HG03135 (cell line): ENCODE measurements at regions not wholly inside any gene's neighbourhood (a gene's known extent, or its start where the extent isn't known, plus 50 kb on each side); places are given as distances from the start of the nearest gene placed in this dataset.
"Not testable (repeated sequence)": the region's sequence is repeated elsewhere in the genome, so short reads cannot be mapped to it uniquely, and the experiment has no call there.

Experiments used
- ATAC-seq: cut with Tn5 transposase; IDR thresholded peaks from one replicate; pipeline ENCODE4 v1.9.1; 2021; ENCODE audit warnings: mild to moderate bottlenecking, moderate library complexity; ENCODE audit not compliant: unreplicated experiment

- ATAC-seq = no peak
Observed at GRCh38 chr4:117135634-117136354, 50.4 kb upstream of the TRAM1L1 start.

DNA sequence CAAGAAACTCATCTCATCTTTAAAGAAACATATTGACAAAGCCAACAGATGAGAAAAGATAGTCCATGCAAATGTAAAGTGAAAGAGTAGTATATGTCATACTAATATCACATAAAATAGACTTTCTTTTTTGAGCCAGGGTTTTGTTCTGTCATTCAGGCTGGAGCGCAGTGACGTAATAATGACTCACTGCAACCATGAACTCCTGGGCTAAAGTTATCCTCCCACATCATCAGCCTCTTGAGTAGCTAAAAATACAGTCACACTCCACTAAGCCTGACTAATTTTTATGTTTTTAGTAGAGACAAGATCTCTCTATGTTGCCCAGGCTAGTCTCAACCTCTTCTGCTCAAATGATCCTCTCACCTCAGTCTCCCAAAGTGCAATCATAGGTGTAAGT, 51.8 kb upstream of the TRAM1L1 start:
- no peak for ATAC-seq

DNA sequence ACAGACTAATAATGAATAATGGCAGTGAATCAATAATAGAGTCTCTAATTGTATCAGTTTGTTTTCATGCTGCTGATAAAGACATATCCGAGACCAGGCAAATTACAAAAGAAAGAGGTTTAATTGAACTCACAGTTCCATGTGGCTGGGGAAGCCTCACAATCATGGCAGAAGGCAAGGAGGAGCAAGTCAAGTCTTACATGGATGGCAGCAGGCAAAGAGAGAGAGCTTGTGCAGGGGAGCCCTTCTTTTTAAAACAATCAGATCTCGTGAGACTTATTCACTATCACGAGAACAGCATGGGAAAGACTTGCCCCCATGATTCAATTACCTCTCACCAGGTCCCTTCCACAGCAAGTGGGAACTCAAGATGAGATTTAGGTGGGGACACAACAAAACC, 53.4 kb upstream of the TRAM1L1 start:
- ATAC-seq = not testable (repeated sequence)

GRCh38 chr4:117154251-117154650, 68.9 kb upstream of the TRAM1L1 start:
- no peak for ATAC-seq

DNA sequence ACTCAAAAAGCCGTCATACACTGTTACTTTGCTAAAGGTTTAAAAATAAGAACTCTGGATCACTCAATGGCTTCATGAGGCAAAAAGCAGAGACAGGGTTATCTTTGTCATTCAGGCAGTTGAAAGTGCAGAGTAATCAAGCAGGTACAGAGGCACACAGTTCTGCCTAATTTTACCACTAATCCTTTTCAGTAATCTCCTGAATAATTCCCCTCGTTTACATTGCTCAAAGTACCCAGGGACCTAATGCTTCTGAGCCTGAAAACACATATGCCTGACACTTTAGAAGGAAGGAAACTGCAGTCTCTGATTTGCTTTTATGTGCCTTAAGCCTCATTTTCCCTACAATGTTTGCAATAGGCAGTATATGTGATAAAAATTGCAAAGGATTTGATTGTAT, 71.4 kb upstream of the TRAM1L1 start:
- ATAC-seq = no peak

DNA sequence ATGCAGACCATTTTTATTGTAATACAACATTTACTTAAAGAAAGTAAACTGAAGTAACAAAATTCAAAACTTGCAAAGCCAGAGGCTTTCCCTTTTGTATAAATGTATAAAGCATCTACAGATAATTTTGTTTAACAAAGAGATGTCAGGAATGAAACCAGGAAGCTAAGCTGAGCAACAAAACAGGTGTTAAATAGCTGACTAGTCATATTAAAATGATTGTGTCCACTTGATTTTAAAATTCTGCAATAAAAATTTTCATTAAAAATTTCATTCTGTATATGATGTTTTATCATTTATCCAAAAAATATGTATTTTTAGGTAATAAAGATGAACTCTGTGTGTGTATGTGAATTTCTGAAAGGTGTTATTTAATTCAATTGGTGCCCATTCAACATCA, 72.0 kb upstream of the TRAM1L1 start:
- no peak for ATAC-seq

GRCh38 chr4:117162976-117163375, 77.6 kb upstream of the TRAM1L1 start:
- no peak for ATAC-seq

DNA sequence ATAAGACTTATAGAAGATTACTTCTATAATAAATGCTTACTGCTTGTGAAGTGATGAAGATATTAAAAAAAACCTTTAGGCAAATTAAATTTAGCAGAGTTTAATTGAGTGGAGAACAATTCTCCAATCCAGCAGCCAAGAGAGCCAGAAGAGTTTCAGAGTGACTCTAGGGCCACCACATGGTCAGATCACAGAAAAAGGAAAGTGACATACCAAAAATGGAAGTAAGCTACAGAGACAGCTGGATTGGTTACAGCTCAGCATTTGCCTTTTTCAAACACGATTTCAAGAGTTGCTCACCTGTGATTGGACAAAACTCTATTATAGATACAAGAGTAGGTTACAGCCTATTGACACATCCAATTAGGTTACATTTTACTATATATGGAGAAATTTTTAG, 79.0 kb upstream of the TRAM1L1 start:
- no peak for ATAC-seq

DNA sequence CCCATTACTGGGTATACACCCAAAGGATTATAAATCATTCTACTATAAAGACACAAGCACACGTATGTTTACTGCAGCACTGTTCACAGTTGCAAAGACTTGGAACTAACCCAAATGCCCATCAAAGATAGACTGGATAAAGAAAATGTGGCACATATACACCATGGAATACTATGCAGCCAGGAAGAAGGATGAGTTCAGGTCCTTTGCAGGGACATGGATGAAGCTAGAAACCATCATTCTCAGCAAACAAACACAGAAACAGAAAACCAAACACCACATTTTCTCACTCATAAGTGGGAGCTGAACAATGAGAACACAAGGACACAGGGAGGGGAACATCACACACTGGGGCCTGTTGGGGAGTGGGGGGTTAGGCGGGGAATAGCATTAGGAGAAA, 90.0 kb upstream of the TRAM1L1 start:
- ATAC-seq = not testable (repeated sequence)

GRCh38 chr4:117203231-117203630, 117.9 kb upstream of the TRAM1L1 start:
- ATAC-seq = no peak

DNA sequence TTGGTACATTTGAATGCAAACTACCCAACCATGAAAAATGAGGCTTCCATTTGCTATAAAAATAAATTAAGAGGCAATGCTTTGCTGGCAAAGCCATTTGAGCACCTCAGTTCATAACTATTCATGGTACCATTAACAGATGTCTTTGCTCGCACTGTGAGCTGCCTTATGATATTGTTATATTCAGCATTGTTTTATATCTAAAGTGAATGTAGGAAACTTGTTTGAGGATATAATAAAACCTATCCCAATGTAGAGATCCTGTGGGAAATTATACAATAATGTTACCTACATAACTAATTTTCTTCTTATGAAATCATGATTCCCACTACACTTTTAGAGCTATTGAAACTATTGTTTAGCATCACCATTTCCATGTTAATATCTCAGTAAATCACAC, 125.2 kb upstream of the TRAM1L1 start:
- no peak for ATAC-seq

- no peak for ATAC-seq
Observed at GRCh38 chr4:117224256-117224655, 138.9 kb upstream of the TRAM1L1 start.

- ATAC-seq = no peak
Observed at GRCh38 chr4:117225471-117225870, 140.1 kb upstream of the TRAM1L1 start.

DNA sequence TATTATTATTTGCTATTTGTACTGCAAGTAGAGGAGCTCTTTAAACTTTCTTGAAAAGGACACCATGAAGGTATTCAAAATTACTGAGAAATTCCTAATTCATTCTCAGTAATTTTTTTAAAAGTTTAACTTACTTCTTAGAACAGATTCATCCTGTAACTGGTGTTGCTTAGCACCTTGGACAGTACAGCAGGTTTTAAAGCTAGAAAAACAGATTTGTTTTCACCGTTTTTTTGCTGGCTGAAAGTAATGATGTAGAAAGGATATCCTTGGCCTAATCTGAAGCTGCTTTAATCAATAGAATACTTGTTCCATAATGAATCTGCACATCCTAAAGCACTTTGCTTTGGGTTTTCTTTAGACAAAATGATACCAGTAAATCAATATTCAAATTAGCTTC, 142.5 kb upstream of the TRAM1L1 start:
- no peak for ATAC-seq

GRCh38 chr4:117239434-117239833, 154.1 kb upstream of the TRAM1L1 start:
- no peak for ATAC-seq

- ATAC-seq = peak; percentile 98
Observed at GRCh38 chr4:117249333-117249732, 164.0 kb upstream of the TRAM1L1 start.

DNA sequence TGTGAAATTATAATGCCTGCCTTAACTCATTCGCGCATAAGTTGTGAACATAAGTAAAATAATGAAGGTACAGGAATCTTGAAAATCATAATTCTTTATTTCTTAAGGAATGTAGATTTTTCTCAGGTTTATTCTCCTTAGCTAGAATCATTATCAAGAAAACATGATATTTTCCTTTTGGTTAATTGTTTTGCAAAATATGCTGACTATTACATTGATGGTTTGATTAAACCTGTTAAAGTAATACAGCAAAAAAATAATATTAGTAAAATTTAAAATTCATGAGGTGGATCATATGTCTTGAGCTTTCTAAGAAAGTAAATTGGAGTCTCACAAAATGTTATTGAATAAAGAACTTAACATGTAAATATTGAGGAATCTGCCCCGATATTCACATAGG, 178.7 kb upstream of the TRAM1L1 start:
- ATAC-seq = no peak

DNA sequence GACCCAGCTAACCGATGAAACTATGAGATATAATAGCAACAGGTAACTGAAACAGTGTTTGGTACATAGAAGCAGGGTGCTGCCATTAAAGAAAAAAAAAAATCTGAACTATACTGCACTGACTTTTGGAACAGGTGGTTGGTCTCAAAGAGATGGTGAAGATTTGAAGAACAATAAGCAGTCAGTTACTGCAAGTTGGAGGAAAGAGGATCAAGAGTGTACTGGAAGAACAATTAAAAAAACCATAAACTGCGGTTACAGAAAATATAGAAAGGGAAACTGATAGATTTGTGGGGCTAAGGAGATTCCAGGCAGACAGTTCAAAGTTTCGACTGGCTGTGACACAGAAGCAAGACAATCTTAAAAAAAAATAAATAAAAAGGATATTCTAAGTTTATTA, 181.9 kb upstream of the TRAM1L1 start:
- ATAC-seq = no peak

- no peak for ATAC-seq
Observed at GRCh38 chr4:117284736-117285135, 199.4 kb upstream of the TRAM1L1 start.

DNA sequence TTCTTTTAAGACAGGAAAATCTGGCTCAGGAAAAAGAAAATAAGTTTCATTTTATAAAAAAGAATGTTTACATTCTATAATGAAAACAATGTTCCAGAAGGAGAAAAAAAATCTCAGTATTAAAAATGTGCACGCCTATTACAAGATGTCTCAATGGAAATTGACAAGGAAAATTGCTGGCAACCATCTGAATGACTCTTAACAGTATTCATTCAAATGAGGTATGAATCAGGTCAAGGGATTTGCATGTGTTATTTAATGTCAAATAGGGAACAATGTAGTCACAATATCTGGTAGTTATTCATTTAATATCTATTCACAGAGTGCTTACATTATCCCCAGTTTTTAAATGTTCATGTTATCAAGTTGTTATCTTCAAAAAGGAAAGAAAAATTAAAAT, 208.4 kb upstream of the TRAM1L1 start:
- no peak for ATAC-seq

- no peak for ATAC-seq
Observed at GRCh38 chr4:117302226-117302625, 216.8 kb upstream of the TRAM1L1 start.

GRCh38 chr4:117311215-117311614, 225.8 kb upstream of the TRAM1L1 start:
- ATAC-seq = no peak

GRCh38 chr4:117311989-117312388, 226.6 kb upstream of the TRAM1L1 start:
- ATAC-seq = no peak
